OCI-LY7 (cell line): ENCODE measurements at regions not wholly inside any gene's neighbourhood (a gene's known extent, or its start where the extent isn't known, plus 50 kb on each side); places are given as distances from the start of the nearest gene placed in this dataset.

ENCODE experiments used
- BruUV-seq: library from RNA; stranded (reverse); fragments of 400-500 nt; replicated peaks from 2 replicates; lab custom pipeline; 2021; lab: Mats Ljungman, UMichigan
- CTCF ChIA-PET: fragments of 300-600 bp; sonication (Branson Sonifier 250); formaldehyde crosslinking; loops from one replicate; lab custom pipeline; 2022; ENCODE audit warnings: antibody characterized with exemption; ENCODE audit not compliant: unreplicated experiment; lab: Charles Lee
- POLR2A ChIA-PET: fragments of 300-600 bp; sonication (Branson Sonifier 250); formaldehyde crosslinking; loops from one replicate; lab custom pipeline; 2022; ENCODE audit warnings: antibody characterized with exemption; lab: Charles Lee
- DNase-seq: peaks from one replicate; pipeline ENCODE4 v3.0.0-alpha.2; 2015; ENCODE audit warnings: low spot score
- H2AFZ ChIP-seq: fragments of 200-600 bp; sonication (generic), shearing (Covaris generic); 2 replicates; pipeline ENCODE4 v1.6.1; 2014; ENCODE audit warnings: mild to moderate bottlenecking, antibody characterized with exemption, low read length, moderate library complexity
- H3K27ac ChIP-seq: fragments of 200-600 bp; sonication (generic); 2 replicates; pipeline ENCODE4 v1.5.1; 2014; ENCODE audit warnings: mixed run types, low read depth, mild to moderate bottlenecking, moderate library complexity, low read length, inconsistent platforms; ENCODE audit not compliant: poor library complexity, severe bottlenecking
- H3K36me3 ChIP-seq: fragments of 200-600 bp; sonication (generic); 2 replicates; pipeline ENCODE4 v1.6.1; 2014; ENCODE audit warnings: mild to moderate bottlenecking, antibody characterized with exemption, low read length, moderate library complexity, mixed read lengths; ENCODE audit not compliant: insufficient read depth
- H3K4me1 ChIP-seq: fragments of 200-600 bp; sonication (generic); 2 replicates; pipeline ENCODE4 v1.5.1; 2014; ENCODE audit warnings: mild to moderate bottlenecking, low read length; ENCODE audit not compliant: insufficient read depth, poor library complexity, severe bottlenecking
- H3K4me2 ChIP-seq: fragments of 200-600 bp; sonication (generic); 2 replicates; pipeline ENCODE4 v1.6.1; 2014; ENCODE audit warnings: mild to moderate bottlenecking, low read length
- H3K4me3 ChIP-seq: fragments of 200-600 bp; sonication (generic); 2 replicates; pipeline ENCODE4 v1.5.1; 2014; ENCODE audit warnings: mild to moderate bottlenecking, low read depth, low read length; ENCODE audit not compliant: poor library complexity, severe bottlenecking
- H3K79me2 ChIP-seq: fragments of 200-600 bp; sonication (generic); 2 replicates; pipeline ENCODE4 v1.6.1; 2016; ENCODE audit warnings: low read depth, mild to moderate bottlenecking, low read length, moderate library complexity, mixed read lengths; ENCODE audit not compliant: insufficient read depth
- H3K9me2 ChIP-seq: fragments of 200-600 bp; sonication (generic); 2 replicates; pipeline ENCODE4 v1.6.1; 2016; ENCODE audit warnings: mild to moderate bottlenecking, low read length, mixed read lengths; ENCODE audit not compliant: insufficient read depth
- H3K9me3 ChIP-seq: fragments of 200-600 bp; sonication (generic); 2 replicates; pipeline ENCODE4 v1.6.1; 2014; ENCODE audit warnings: mild to moderate bottlenecking, mixed run types, low read length, mixed read lengths
- H4K20me1 ChIP-seq: fragments of 200-600 bp; sonication (generic); 2 replicates; pipeline ENCODE4 v1.6.1; 2014; ENCODE audit warnings: mild to moderate bottlenecking, antibody characterized with exemption, low read length, moderate library complexity, mixed read lengths; ENCODE audit not compliant: insufficient read depth
- EZH2phosphoT487 ChIP-seq: fragments of 200-600 bp; sonication (generic); IDR thresholded peaks from 2 replicates; pipeline ENCODE4 v1.6.1; 2018; ENCODE audit warnings: low read depth, borderline replicate concordance, mild to moderate bottlenecking, mixed run types, antibody characterized with exemption, low read length, moderate library complexity, mixed read lengths
- intact Hi-C: fragments of 100-400 bp; cut with micrococcal nuclease; formaldehyde crosslinking; loops from one replicate; pipeline ENCODE4 v1.10.0; 2022; ENCODE audit not compliant: unreplicated experiment
- TF ChIP-seq, protein P1 (sequence below): fragments of 200-600 bp; sonication (generic); conservative IDR thresholded peaks from 2 replicates; pipeline ENCODE4 v1.5.1; 2014; ENCODE audit warnings: mild to moderate bottlenecking, antibody characterized with exemption, low read length, moderate library complexity, mixed read lengths

DNA sequence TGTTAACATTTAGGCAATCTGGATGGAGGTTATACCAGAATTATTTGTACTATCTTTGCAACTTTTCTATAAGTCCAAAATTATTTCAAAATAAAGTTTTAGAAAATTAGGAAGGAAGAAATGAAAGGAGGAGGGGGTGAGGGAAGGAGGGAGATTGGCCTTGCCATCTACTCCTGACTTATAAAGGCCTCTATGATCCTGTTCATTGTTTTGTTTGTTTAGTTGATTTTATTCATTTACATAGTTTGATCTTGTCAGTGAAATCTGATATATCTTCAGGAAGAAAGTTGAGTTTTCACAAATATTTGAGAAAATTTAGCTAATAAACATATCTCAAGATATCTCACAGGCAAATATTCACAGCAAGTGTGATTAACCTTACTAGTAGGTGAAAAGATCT is 189.3 kb upstream of the NOCT start:
- no peaks in the 10 kb centered on the region for H3K4me1 ChIP-seq
- no peaks in the 10 kb centered on the region for H4K20me1 ChIP-seq
- intact Hi-C loops, result no loop called here
- no peaks in the 10 kb centered on the region for H3K9me2 ChIP-seq
- POLR2A ChIA-PET, result interaction anchor here (0.8 kb wide), 1 partner anchor 53 kb away, joined by 3 read pairs; no protein-coding TSS in a partner anchor
- H3K27ac ChIP-seq, result no peak overlapping the region
- H3K36me3 ChIP-seq, result no peaks in the 10 kb centered on the region
- no peak overlapping the region for H2AFZ ChIP-seq
- no peak overlapping the region for H3K4me3 ChIP-seq
- BruUV-seq, result no TSS peak
- no peaks in the 10 kb centered on the region for H3K79me2 ChIP-seq
- H3K4me2 ChIP-seq, result no peak overlapping the region
- no peak for TF ChIP-seq EZH2phosphoT487
- TF ChIP-seq, protein P1, sequence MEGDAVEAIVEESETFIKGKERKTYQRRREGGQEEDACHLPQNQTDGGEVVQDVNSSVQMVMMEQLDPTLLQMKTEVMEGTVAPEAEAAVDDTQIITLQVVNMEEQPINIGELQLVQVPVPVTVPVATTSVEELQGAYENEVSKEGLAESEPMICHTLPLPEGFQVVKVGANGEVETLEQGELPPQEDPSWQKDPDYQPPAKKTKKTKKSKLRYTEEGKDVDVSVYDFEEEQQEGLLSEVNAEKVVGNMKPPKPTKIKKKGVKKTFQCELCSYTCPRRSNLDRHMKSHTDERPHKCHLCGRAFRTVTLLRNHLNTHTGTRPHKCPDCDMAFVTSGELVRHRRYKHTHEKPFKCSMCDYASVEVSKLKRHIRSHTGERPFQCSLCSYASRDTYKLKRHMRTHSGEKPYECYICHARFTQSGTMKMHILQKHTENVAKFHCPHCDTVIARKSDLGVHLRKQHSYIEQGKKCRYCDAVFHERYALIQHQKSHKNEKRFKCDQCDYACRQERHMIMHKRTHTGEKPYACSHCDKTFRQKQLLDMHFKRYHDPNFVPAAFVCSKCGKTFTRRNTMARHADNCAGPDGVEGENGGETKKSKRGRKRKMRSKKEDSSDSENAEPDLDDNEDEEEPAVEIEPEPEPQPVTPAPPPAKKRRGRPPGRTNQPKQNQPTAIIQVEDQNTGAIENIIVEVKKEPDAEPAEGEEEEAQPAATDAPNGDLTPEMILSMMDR, result no peak
- CTCF ChIA-PET, result no interaction called here
- no peak for DNase-seq
- H3K9me3 ChIP-seq, result no peaks in the 10 kb centered on the region

- DNase-seq, result no peak
- intact Hi-C loops, result no loop called here
- ChIA-PET POLR2A (interaction anchor here (0.6 kb wide), 1 partner anchor 655 kb away, joined by 7 read pairs; no protein-coding TSS in a partner anchor), CTCF (no interaction called here)
- H2AFZ ChIP-seq, result no peak overlapping the region
- no peak overlapping the region for H3K4me3 ChIP-seq
- TF ChIP-seq EZH2phosphoT487, result no peak
- TF ChIP-seq, protein P1, result no peak
- H3K79me2 ChIP-seq, result no peaks in the 10 kb centered on the region
- H3K9me2 ChIP-seq, result no peaks in the 10 kb centered on the region
- no peaks in the 10 kb centered on the region for H4K20me1 ChIP-seq
- H3K4me1 ChIP-seq, result no peaks in the 10 kb centered on the region
- H3K36me3 ChIP-seq, result no peaks in the 10 kb centered on the region
- H3K27ac ChIP-seq, result no peak overlapping the region
- no peaks in the 10 kb centered on the region for H3K9me3 ChIP-seq
- no TSS peak for BruUV-seq
- H3K4me2 ChIP-seq, result no peak overlapping the region
Measured at GRCh38 chr4:138821331-138821730, 194.2 kb upstream of the NOCT start.

- Histone ChIP-seq H3K9me3 (no peaks in the 10 kb centered on the region), H3K79me2 (no peaks in the 10 kb centered on the region), H3K4me2 (no peak overlapping the region), H2AFZ (no peak overlapping the region), H3K36me3 (no peaks in the 10 kb centered on the region), H4K20me1 (no peaks in the 10 kb centered on the region), H3K9me2 (no peaks in the 10 kb centered on the region), H3K27ac (no peak overlapping the region), H3K4me1 (no peaks in the 10 kb centered on the region), H3K4me3 (no peak overlapping the region)
- DNase-seq, result no peak
- no peak for TF ChIP-seq EZH2phosphoT487
- TF ChIP-seq, protein P1, result no peak
- intact Hi-C loops, result no loop called here
- CTCF ChIA-PET, result no interaction called here
- POLR2A ChIA-PET, result no interaction called here
- no TSS peak for BruUV-seq
Measured at GRCh38 chr4:138816875-138817274, 198.7 kb upstream of the NOCT start.
